SK-N-MC (cell line): ENCODE measurements at regions not wholly inside any gene's neighbourhood (a gene's known extent, or its start where the extent isn't known, plus 50 kb on each side); places are given as distances from the start of the nearest gene placed in this dataset.

Source experiments
- DNase-seq: peaks from one replicate; pipeline ENCODE4 v3.0.0-alpha.2; 2011; ENCODE audit warnings: low read depth, low spot score
- H3K27ac ChIP-seq: fragments of 200-600 bp; sonication (generic); 2 replicates; pipeline ENCODE4 v1.5.1; 2016; ENCODE audit warnings: mixed run types
- H3K36me3 ChIP-seq: fragments of 200-600 bp; sonication (generic); 2 replicates; pipeline ENCODE4 v1.6.1; 2017; ENCODE audit warnings: antibody characterized with exemption, low read length, mixed read lengths; ENCODE audit not compliant: insufficient read depth
- H3K4me3 ChIP-seq: fragments of 200-600 bp; sonication (generic); 2 replicates; pipeline ENCODE4 v1.5.1; 2016
- H3K9ac ChIP-seq: fragments of 200-600 bp; sonication (generic); 2 replicates; pipeline ENCODE4 v1.8.0; 2017; ENCODE audit warnings: mixed run types, mixed read lengths; ENCODE audit not compliant: insufficient read length
- H3K9me3 ChIP-seq: fragments of 200-600 bp; sonication (generic); 2 replicates; pipeline ENCODE4 v1.6.1; 2017; ENCODE audit warnings: low read depth, mild to moderate bottlenecking, antibody characterized with exemption, low read length, moderate library complexity, mixed read lengths
- EZH2 ChIP-seq: fragments of 200-600 bp; sonication (generic); IDR thresholded peaks from one replicate; pipeline ENCODE4 v1.6.1; 2017; ENCODE audit warnings: antibody characterized with exemption
- FOXP2 ChIP-seq: optimal IDR thresholded peaks from 2 replicates; pipeline ENCODE3; 2011; ENCODE audit warnings: mild to moderate bottlenecking, moderate library complexity; ENCODE audit not compliant: insufficient read depth; ENCODE audit errors: extremely low read length, control extremely low read depth
- POLR2AphosphoS5 ChIP-seq: IDR thresholded peaks from 2 replicates; pipeline ENCODE4 v1.6.1; 2012; ENCODE audit warnings: mild to moderate bottlenecking, low read depth, low read length, borderline replicate concordance

GRCh38 chr3:147614210-147614609, 205.0 kb downstream of the ZIC1 start:
- Histone ChIP-seq H3K36me3 (no peaks in the 10 kb centered on the region), H3K27ac (no peak overlapping the region), H3K9me3 (no peaks in the 10 kb centered on the region), H3K9ac (no peak overlapping the region), H3K4me3 (no peak overlapping the region)
- no peak for DNase-seq
- TF ChIP-seq POLR2AphosphoS5 (no peak), EZH2 (no peak), FOXP2 (no peak)

- Histone ChIP-seq H3K4me3 (no peak overlapping the region), H3K9ac (no peak overlapping the region), H3K9me3 (no peaks in the 10 kb centered on the region), H3K27ac (no peak overlapping the region), H3K36me3 (no peaks in the 10 kb centered on the region)
- no peak for TF ChIP-seq EZH2
- TF ChIP-seq FOXP2: no peak
- TF ChIP-seq POLR2AphosphoS5: no peak
- no peak for DNase-seq
Measured at GRCh38 chr3:147615035-147615434, 205.9 kb downstream of the ZIC1 start.

GRCh38 chr3:147616998-147617619, 207.9 kb downstream of the ZIC1 start:
- DNase-seq: no peak
- H3K9me3 ChIP-seq: no peaks in the 10 kb centered on the region
- no peaks in the 10 kb centered on the region for H3K36me3 ChIP-seq
- H3K27ac ChIP-seq: no peak overlapping the region
- H3K4me3 ChIP-seq: no peak overlapping the region
- TF ChIP-seq EZH2 (no peak), POLR2AphosphoS5 (no peak), FOXP2 (no peak)
- no peak overlapping the region for H3K9ac ChIP-seq

GRCh38 chr3:147618691-147619090, 209.5 kb downstream of the ZIC1 start:
- peak overlapping the region; percentile 75 for H3K27ac ChIP-seq
- H3K9me3 ChIP-seq: no peaks in the 10 kb centered on the region
- H3K4me3 ChIP-seq: peak overlapping the region; percentile 30
- H3K36me3 ChIP-seq: no peaks in the 10 kb centered on the region
- TF ChIP-seq FOXP2: peak; percentile 16
- no peak for TF ChIP-seq EZH2
- no peak for TF ChIP-seq POLR2AphosphoS5
- no peak for DNase-seq
- peak overlapping the region; percentile 6 for H3K9ac ChIP-seq

GRCh38 chr3:147619921-147620560, 210.9 kb downstream of the ZIC1 start:
- Histone ChIP-seq H3K4me3 (peak overlapping the region; percentile 67), H3K36me3 (no peaks in the 10 kb centered on the region), H3K9me3 (no peaks in the 10 kb centered on the region), H3K9ac (peak overlapping the region; percentile 37), H3K27ac (peak overlapping the region; percentile 90)
- peak; percentile 81 for DNase-seq
- TF ChIP-seq FOXP2: no peak
- TF ChIP-seq EZH2: no peak
- peak; percentile 26; the same call in 1 of the 2 replicates for TF ChIP-seq POLR2AphosphoS5

- TF ChIP-seq FOXP2: no peak
- TF ChIP-seq EZH2: no peak
- no peak for TF ChIP-seq POLR2AphosphoS5
- peak overlapping the region; percentile 90; the same call in 1 of the 2 replicates for H3K27ac ChIP-seq
- H3K36me3 ChIP-seq: no peaks in the 10 kb centered on the region
- H3K9ac ChIP-seq: no peak overlapping the region
- H3K9me3 ChIP-seq: no peaks in the 10 kb centered on the region
- peak overlapping the region; percentile 19; the same call in 1 of the 2 replicates for H3K4me3 ChIP-seq
- DNase-seq: no peak
Measured at GRCh38 chr3:147620906-147621305, 211.7 kb downstream of the ZIC1 start.

- peak overlapping the region; percentile 17 for H3K9ac ChIP-seq
- no peaks in the 10 kb centered on the region for H3K36me3 ChIP-seq
- peak overlapping the region; percentile 37; the same call in 1 of the 2 replicates for H3K4me3 ChIP-seq
- H3K27ac ChIP-seq: peak overlapping the region; percentile 71
- DNase-seq: peak; percentile 73
- TF ChIP-seq EZH2: no peak
- no peak for TF ChIP-seq FOXP2
- TF ChIP-seq POLR2AphosphoS5: no peak
- H3K9me3 ChIP-seq: no peaks in the 10 kb centered on the region
Measured at GRCh38 chr3:147630921-147631415, 221.8 kb downstream of the ZIC1 start.

- no peak for DNase-seq
- Histone ChIP-seq H3K27ac (no peak overlapping the region), H3K9ac (no peak overlapping the region), H3K4me3 (no peak overlapping the region), H3K9me3 (peaks cover 5% of the 10 kb centered on the region; the same call in 1 of the 2 replicates), H3K36me3 (no peaks in the 10 kb centered on the region)
- TF ChIP-seq FOXP2: no peak
- no peak for TF ChIP-seq EZH2
- TF ChIP-seq POLR2AphosphoS5: no peak
Measured at GRCh38 chr3:147640781-147641180, 231.6 kb downstream of the ZIC1 start.
